Lower leg skin (tissue), 3 donors: ENCODE measurements at regions not wholly inside any gene's neighbourhood (a gene's known extent, or its start where the extent isn't known, plus 50 kb on each side); places are given as distances from the start of the nearest gene placed in this dataset.

ENCODE experiments used
- POLR2A ChIP-seq, 2 donors: fragments of 450-650 bp; IDR thresholded peaks; one replicate each; pipeline ENCODE4 v1.6.1; 2016 to 2017; ENCODE audit warnings: antibody characterized with exemption in 2 of 2, mild to moderate bottlenecking in 1 of 2, moderate library complexity in 1 of 2
- TF ChIP-seq, protein P1 (sequence below), 3 donors: fragments of 450-650 bp; IDR thresholded peaks; one replicate each; pipeline ENCODE4 v1.5.1; 2016; ENCODE audit warnings: antibody characterized with exemption in 3 of 3, mild to moderate bottlenecking in 3 of 3, moderate library complexity in 2 of 3

DNA sequence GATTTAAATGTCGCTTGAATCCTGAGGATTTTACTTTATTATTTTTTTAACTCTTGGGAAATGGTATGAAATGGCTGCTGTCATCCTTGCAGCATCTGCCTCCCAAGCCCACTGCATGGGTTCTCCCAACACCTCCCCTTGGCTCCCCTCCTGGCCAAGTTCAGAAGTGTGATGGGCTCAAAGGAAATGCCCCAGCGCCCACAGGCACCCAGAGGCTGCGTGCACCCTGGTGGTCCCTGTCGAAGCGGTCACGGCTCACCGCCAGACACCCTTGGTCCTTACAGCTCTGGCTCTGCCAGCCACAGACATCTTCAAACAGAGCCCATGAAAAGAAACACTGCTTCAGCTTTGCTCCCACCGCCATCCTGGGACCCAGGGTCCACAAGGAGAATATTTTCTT lies 334.7 kb downstream of the SOX9 start:
- TF ChIP-seq, protein P1, sequence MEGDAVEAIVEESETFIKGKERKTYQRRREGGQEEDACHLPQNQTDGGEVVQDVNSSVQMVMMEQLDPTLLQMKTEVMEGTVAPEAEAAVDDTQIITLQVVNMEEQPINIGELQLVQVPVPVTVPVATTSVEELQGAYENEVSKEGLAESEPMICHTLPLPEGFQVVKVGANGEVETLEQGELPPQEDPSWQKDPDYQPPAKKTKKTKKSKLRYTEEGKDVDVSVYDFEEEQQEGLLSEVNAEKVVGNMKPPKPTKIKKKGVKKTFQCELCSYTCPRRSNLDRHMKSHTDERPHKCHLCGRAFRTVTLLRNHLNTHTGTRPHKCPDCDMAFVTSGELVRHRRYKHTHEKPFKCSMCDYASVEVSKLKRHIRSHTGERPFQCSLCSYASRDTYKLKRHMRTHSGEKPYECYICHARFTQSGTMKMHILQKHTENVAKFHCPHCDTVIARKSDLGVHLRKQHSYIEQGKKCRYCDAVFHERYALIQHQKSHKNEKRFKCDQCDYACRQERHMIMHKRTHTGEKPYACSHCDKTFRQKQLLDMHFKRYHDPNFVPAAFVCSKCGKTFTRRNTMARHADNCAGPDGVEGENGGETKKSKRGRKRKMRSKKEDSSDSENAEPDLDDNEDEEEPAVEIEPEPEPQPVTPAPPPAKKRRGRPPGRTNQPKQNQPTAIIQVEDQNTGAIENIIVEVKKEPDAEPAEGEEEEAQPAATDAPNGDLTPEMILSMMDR (IDR thresholded peaks at IDR 0.05), result no peak
- TF ChIP-seq POLR2A (IDR thresholded peaks at IDR 0.05), result no peak
